Naive B cell (primary cell): ENCODE measurements at regions not wholly inside any gene's neighbourhood (a gene's known extent, or its start where the extent isn't known, plus 50 kb on each side); places are given as distances from the start of the nearest gene placed in this dataset.
A peak's percentile ranks its signal among the peaks of the same experiment; 100 is the strongest.

ENCODE experiments used
- ATAC-seq, 2 donors: fragments of 150-1000 bp; cut with Tn5 transposase; 2 replicates each; pipeline ENCODE4 v1.10.0; 2021; ENCODE audit warnings: low read depth in 2 of 2, mild to moderate bottlenecking in 2 of 2, moderate library complexity in 2 of 2
- DNase-seq: peaks from one replicate; pipeline ENCODE4 v3.0.0; 2022
- H3K27ac Mint-ChIP-seq, 6 donors: one replicate each; pipeline ENCODE4 v1.8.0; 2020 to 2022; ENCODE audit warnings: mild to moderate bottlenecking in 6 of 6, mixed read lengths in 6 of 6, moderate library complexity in 5 of 6, inconsistent platforms in 2 of 6
- H3K27me3 Mint-ChIP-seq, 3 donors: one replicate each; pipeline ENCODE4 v1.8.0; 2021 to 2022; ENCODE audit warnings: mixed read lengths in 3 of 3, mild to moderate bottlenecking in 1 of 3
- H3K36me3 Mint-ChIP-seq, 2 donors: one replicate each; pipeline ENCODE4 v1.8.0; 2020 to 2022; ENCODE audit warnings: mixed read lengths in 2 of 2, inconsistent platforms in 1 of 2, mild to moderate bottlenecking in 1 of 2
- H3K4me1 Mint-ChIP-seq, 3 donors: one replicate each; pipeline ENCODE4 v1.8.0; 2020 to 2022; ENCODE audit warnings: mixed read lengths in 3 of 3, inconsistent platforms in 1 of 3, mild to moderate bottlenecking in 1 of 3, moderate library complexity in 1 of 3
- H3K4me3 Mint-ChIP-seq, 8 donors: one replicate each; pipeline ENCODE4 v1.8.0; 2020 to 2022; ENCODE audit warnings: mild to moderate bottlenecking in 8 of 8, mixed read lengths in 8 of 8, moderate library complexity in 8 of 8, inconsistent platforms in 2 of 8
- H3K9me3 Mint-ChIP-seq, 7 donors: one replicate each; pipeline ENCODE4 v1.8.0; 2020 to 2022; ENCODE audit warnings: mixed read lengths in 7 of 7, mild to moderate bottlenecking in 5 of 7, inconsistent platforms in 2 of 7, moderate library complexity in 1 of 7

DNA sequence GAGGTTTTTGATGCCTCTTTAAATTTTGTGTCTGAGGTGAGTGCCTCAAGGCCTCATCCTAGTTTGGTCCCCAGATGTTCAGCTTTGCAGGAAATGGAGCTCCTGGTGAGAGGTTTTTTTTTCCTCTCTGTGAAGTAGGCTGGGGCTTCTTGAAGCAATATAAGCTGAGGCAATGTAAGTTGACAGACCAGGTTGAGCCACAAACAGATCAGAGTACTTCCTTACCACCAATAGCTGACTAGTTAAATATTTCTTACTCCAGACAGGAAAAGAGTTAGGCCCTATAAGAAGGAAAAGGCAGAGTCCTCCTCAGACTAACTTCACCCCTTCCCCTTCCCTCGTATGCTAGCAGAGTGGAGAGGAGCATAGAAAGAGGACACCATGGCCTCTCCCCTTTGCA lies 341.0 kb downstream of the LMO4 start:
- ATAC-seq (no peak), DNase-seq (no peak)
- H3K4me3 Mint-ChIP-seq, result no peak overlapping the region
- no peak overlapping the region for H3K27ac Mint-ChIP-seq
- H3K4me1 Mint-ChIP-seq, result no peaks in the 10 kb centered on the region
- peaks cover 0 to 10% (median 2%) of the 10 kb centered on the region in 7 donors for H3K9me3 Mint-ChIP-seq
- peaks cover 0 to 12% (median 11%) of the 10 kb centered on the region in 3 donors for H3K27me3 Mint-ChIP-seq
- H3K36me3 Mint-ChIP-seq, result no peaks in the 10 kb centered on the region

DNA sequence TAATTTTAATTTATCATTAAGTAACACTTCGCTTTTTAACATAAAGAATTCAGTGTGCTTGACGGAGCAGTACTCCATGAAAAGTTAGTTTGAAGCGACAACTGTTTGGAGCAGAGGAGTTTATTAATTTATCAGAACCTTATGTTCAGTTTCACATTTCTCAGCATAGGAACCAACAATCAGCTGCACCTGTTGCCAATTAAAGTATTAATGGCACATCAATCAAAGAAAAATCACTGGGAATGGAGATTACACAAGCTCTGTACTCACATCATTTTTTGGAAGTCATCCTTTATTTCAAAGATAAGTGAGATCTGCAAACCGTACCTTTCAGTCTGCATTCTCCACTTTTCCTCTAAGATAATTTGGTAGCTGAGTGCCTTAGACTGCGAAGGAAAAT lies 344.6 kb downstream of the LMO4 start:
- H3K27me3 Mint-ChIP-seq, result no peaks in the 10 kb centered on the region
- DNase-seq (no peak), ATAC-seq (no peak)
- H3K36me3 Mint-ChIP-seq, result no peaks in the 10 kb centered on the region
- H3K27ac Mint-ChIP-seq, result no peak overlapping the region
- peaks cover 0 to 7% (median 2%) of the 10 kb centered on the region in 7 donors for H3K9me3 Mint-ChIP-seq
- no peaks in the 10 kb centered on the region for H3K4me1 Mint-ChIP-seq
- no peak overlapping the region for H3K4me3 Mint-ChIP-seq

- Mint-ChIP-seq H3K9me3 (peaks cover 0 to 6% (median 2%) of the 10 kb centered on the region in 7 donors), H3K4me3 (no peak overlapping the region), H3K4me1 (no peaks in the 10 kb centered on the region), H3K27me3 (no peaks in the 10 kb centered on the region), H3K36me3 (no peaks in the 10 kb centered on the region), H3K27ac (no peak overlapping the region)
- ATAC-seq (no peak), DNase-seq (no peak)
Measured at GRCh38 chr1:87673748-87674147, 345.1 kb downstream of the LMO4 start.

DNA sequence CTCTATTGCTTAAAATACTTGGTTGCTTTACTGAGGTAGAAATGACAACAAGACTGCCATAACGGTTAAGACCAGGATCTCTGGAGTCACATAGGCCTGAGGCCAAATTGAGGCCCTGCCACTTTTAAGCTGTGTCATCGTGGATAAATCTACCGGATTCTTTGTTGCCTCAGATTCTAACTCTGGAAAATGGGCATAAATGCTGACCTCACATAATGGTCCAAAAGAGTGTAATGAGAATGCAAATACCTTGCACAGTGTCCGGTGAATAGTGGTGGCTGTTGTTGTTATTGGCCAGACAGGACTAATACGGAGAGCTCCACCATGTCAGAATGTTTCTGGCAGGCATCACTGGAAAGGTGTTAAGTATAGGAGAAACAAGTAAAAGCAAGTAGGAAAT lies 346.1 kb downstream of the LMO4 start:
- Mint-ChIP-seq H3K4me1 (no peaks in the 10 kb centered on the region), H3K27ac (no peak overlapping the region), H3K27me3 (no peaks in the 10 kb centered on the region), H3K9me3 (peaks cover 0 to 10% (median 0%) of the 10 kb centered on the region in 7 donors), H3K36me3 (no peaks in the 10 kb centered on the region), H3K4me3 (no peak overlapping the region)
- no peak for DNase-seq
- ATAC-seq, result no peak

DNA sequence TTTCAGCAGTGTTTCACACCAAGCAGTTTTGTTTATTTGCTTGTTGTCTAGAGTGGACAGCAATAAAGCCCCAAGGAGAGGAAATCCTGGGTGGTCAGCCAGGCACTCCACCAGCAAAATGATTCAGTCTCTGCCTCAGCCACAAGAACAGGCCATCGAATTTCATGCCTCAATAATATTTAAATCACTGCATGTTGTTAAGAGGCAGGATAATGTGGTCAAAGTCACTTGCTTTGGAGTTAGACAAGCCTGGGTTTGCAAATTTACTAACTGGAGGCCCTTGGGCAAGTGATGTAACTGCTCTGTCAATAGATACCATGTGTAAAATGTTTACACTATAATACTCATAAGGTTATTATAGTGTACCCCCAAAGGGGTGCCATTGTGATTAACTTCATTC lies 349.6 kb downstream of the LMO4 start:
- ATAC-seq, result no peak
- Mint-ChIP-seq H3K27ac (no peak overlapping the region), H3K36me3 (no peaks in the 10 kb centered on the region), H3K27me3 (no peaks in the 10 kb centered on the region), H3K4me1 (peaks cover 0 to 3% (median 0%) of the 10 kb centered on the region in 3 donors), H3K4me3 (no peak overlapping the region), H3K9me3 (peaks cover 0 to 10% (median 0%) of the 10 kb centered on the region in 7 donors)
- no peak for DNase-seq

DNA sequence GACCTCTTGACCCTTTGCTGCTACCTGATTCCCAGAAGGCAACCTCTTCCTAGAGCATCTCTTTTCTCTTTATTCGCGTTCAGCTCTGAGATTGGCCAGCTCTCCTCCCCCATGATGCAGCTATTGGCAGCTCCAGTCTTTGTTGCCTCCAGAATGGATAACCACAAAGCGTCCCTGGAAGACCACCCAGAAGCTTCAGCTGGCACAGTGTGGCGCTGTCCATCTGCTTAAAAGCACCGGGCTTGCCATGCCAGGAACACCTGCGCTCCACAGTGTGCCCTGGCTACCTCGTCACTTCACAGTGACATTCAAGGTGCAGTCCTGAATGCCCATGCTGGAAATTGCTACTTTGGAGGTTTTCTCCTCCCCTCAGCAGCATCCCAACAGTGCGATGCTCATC lies 353.9 kb downstream of the LMO4 start:
- no peak overlapping the region for H3K27ac Mint-ChIP-seq
- peaks cover 0 to 10% (median 0%) of the 10 kb centered on the region in 7 donors for H3K9me3 Mint-ChIP-seq
- H3K4me3 Mint-ChIP-seq, result no peak overlapping the region
- peaks cover 0 to 6% (median 4%) of the 10 kb centered on the region in 3 donors for H3K4me1 Mint-ChIP-seq
- no peaks in the 10 kb centered on the region for H3K36me3 Mint-ChIP-seq
- H3K27me3 Mint-ChIP-seq, result no peaks in the 10 kb centered on the region
- no peak for ATAC-seq
- DNase-seq, result no peak

DNA sequence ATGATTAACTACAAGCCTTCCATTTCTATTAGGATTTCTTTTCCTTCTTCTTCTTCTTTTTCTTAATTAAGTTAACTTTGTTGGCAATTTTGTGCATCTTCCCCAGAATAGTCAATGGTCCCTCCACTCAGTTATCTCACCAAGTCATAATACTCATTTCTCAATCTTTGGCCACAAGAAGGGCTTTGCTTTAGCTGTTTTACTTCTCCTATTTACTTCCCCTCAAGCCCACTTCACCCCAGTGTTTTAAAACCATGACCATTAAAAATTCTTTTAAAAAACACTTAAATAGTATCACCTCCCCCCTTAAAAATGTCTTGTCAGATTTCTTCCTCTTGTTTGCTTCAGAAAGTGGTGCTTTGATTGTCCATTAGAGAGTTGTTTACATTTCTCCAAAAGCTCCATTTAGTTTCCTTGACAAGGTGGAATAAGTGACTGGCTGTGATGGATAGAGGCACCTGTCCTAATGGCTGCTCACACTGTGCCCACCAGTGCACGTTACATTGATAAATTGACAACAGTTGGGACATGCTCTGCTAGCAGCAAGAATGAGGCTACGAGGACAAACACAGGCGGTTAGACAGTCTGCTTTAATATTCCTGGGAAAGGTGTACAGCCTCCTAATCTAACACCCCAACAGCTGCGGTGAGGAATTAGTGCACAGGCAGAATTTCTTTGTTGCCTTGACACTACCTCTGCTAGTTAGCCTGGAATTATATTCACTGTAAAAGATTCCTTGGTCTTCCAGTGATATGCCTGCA lies 354.7 kb downstream of the LMO4 start:
- Mint-ChIP-seq H3K36me3 (no peaks in the 10 kb centered on the region), H3K4me3 (peak overlapping the region in 6 of 8 donors; percentile 51 to 87 (median 74))

DNA sequence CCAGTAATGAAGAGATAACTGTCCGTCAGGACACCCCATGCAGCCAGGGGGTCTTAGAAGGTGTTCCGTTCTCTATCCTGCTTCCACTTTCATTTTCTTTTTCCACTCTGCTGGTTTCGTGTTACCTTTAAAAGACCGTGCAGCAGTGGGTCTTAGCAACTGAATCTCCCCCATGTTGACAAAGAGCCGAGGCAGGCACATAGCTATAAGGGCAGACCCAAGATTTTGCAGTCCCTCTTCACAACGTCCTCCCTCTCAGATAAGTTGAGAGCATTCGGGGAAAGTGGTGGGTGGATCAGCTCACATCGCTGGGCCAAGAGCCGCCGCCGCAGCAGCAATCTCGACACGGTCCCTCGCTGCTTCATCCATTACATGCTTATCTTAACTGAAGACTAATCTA lies 355.5 kb downstream of the LMO4 start:
- Mint-ChIP-seq H3K4me1 (peaks cover 0 to 6% (median 4%) of the 10 kb centered on the region in 3 donors), H3K4me3 (peak overlapping the region in 6 of 8 donors; percentile 51 to 87 (median 74)), H3K36me3 (no peaks in the 10 kb centered on the region), H3K9me3 (peaks cover 0 to 5% (median 0%) of the 10 kb centered on the region in 7 donors), H3K27ac (peak overlapping the region; percentile 21 to 60 (median 50)), H3K27me3 (no peaks in the 10 kb centered on the region)
- DNase-seq (peak; percentile 11), ATAC-seq (peak; percentile 50 to 60)

More for the DNA sequence above, 354.7 kb downstream of the LMO4 start:
- Mint-ChIP-seq H3K4me1 (peaks cover 0 to 6% (median 4%) of the 10 kb centered on the region in 3 donors), H3K27ac (peak overlapping the region in 3 of 6 donors; percentile 31 to 51 (median 48)), H3K9me3 (peaks cover 0 to 10% (median 0%) of the 10 kb centered on the region in 7 donors), H3K27me3 (no peaks in the 10 kb centered on the region)
- DNase-seq, result no peak
- no peak for ATAC-seq

DNA sequence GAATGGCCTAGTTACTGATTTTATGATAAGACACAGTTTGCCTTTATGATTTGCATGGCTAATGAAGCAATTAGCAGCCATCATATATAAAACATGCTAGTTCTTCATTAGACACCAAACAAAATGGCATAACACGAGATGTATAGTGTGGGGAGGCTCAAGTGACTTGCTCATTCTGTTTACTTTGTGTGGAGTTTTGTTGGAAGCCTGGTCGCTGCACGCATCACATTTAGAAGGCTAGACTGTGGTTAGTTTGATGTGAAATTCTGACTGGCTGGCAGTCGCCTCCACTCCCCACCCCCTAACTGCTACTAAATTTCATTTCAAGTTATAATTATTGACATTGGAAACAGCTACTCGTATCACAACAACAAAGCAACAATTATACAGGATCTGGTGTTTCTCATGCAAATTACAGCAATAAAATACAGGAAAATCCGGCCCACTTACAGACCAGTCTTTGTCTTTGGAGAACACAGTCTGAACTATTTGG lies 356.1 kb downstream of the LMO4 start:
- H3K36me3 Mint-ChIP-seq, result no peaks in the 10 kb centered on the region
- H3K27me3 Mint-ChIP-seq, result no peaks in the 10 kb centered on the region
- no peak for ATAC-seq
- H3K9me3 Mint-ChIP-seq, result no peaks in the 10 kb centered on the region
- peak overlapping the region in 3 of 8 donors; percentile 69 to 87 (median 86) for H3K4me3 Mint-ChIP-seq
- peaks cover 0 to 6% (median 4%) of the 10 kb centered on the region in 3 donors for H3K4me1 Mint-ChIP-seq
- no peak for DNase-seq
- peak overlapping the region in 1 of 6 donors; percentile 60 for H3K27ac Mint-ChIP-seq

GRCh38 chr1:87685311-87686135 lies 356.8 kb downstream of the LMO4 start:
- Mint-ChIP-seq H3K4me3 (no peak overlapping the region), H3K4me1 (peaks cover 0 to 6% (median 4%) of the 10 kb centered on the region in 3 donors), H3K27me3 (peaks cover 0 to under 1% (median 0%) of the 10 kb centered on the region in 3 donors), H3K27ac (peak overlapping the region in 2 of 6 donors; percentile 22 to 50), H3K9me3 (no peaks in the 10 kb centered on the region), H3K36me3 (no peaks in the 10 kb centered on the region)
- ATAC-seq, result no peak
- no peak for DNase-seq

DNA sequence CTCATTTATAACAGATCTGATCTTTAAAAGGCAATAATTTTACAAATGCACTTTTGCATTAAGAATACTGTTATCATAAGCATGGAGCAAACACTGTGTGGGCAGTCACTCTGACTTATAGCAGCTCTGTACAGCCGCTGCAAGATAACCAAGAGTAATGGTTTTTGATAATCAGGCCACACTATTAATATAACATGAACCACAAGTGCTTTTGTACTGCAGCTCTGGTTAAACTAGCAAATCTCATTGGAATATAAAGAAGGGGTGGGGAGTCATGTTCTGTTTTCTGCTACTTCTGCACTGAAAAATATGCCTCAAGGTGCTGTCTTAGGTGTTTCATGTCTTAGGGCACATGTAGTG lies 357.4 kb downstream of the LMO4 start:
- DNase-seq (no peak), ATAC-seq (no peak)
- H3K4me3 Mint-ChIP-seq, result no peak overlapping the region
- no peaks in the 10 kb centered on the region for H3K36me3 Mint-ChIP-seq
- H3K27me3 Mint-ChIP-seq, result peaks cover 0 to 4% (median 0%) of the 10 kb centered on the region in 3 donors
- H3K4me1 Mint-ChIP-seq, result peaks cover 0 to 6% (median 4%) of the 10 kb centered on the region in 3 donors
- no peaks in the 10 kb centered on the region for H3K9me3 Mint-ChIP-seq
- no peak overlapping the region for H3K27ac Mint-ChIP-seq

DNA sequence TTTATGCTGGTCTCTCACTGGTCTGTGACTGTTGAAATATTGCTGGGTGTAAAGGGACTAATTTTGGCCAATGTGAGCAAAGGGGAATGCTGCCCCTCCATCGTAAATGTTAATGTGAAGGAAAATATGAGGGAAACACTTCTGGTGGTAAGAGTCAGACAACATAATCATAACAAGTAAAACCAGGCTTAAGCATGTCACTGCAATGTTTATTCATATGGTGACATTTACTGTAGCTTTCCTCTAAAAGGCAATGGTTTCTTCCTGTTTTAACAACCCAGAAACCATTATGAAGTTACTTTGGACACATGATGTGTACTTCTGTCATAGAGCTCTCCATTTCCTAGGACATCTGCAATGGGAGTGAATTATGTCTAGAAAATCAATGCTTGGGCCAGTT lies 358.0 kb downstream of the LMO4 start:
- no peaks in the 10 kb centered on the region for H3K36me3 Mint-ChIP-seq
- H3K4me1 Mint-ChIP-seq, result peaks cover 0 to 6% (median 4%) of the 10 kb centered on the region in 3 donors
- H3K27me3 Mint-ChIP-seq, result peaks cover 0 to 4% (median 0%) of the 10 kb centered on the region in 3 donors
- H3K9me3 Mint-ChIP-seq, result no peaks in the 10 kb centered on the region
- H3K27ac Mint-ChIP-seq, result no peak overlapping the region
- no peak overlapping the region for H3K4me3 Mint-ChIP-seq
- no peak for DNase-seq
- ATAC-seq, result no peak

DNA sequence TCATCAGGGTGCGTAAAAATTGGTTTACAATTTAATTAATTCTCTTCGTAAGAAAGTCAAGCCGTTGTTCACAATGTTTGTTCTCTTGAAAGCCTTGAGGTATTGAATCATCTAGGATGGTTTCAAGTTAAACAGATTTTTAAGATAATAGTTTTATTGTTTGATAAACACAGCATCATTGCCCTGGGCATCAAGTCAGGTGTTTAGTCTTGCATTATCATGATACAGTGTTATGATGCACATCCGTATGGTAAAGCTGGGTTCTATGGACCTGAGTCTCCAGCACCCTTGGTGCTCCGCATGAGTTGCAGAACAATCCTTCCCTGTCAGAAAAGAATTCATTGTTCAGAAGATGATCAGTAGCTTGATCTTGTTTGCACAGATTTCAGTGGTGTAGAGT lies 359.5 kb downstream of the LMO4 start:
- Mint-ChIP-seq H3K27ac (no peak overlapping the region), H3K27me3 (peaks cover 0 to 4% (median 0%) of the 10 kb centered on the region in 3 donors), H3K4me1 (peaks cover 0 to 4% (median 4%) of the 10 kb centered on the region in 3 donors), H3K36me3 (no peaks in the 10 kb centered on the region), H3K4me3 (no peak overlapping the region), H3K9me3 (no peaks in the 10 kb centered on the region)
- DNase-seq (no peak), ATAC-seq (no peak)
